Neural progenitor cell (in vitro differentiated cells): ENCODE measurements at regions not wholly inside any gene's neighbourhood (a gene's known extent, or its start where the extent isn't known, plus 50 kb on each side); places are given as distances from the start of the nearest gene placed in this dataset.

ENCODE experiments used
- EZH2 ChIP-seq: fragments of 200-600 bp; sonication (generic); IDR thresholded peaks from 2 replicates; pipeline ENCODE4 v1.6.1; 2017; ENCODE audit warnings: antibody characterized with exemption, mild to moderate bottlenecking, moderate library complexity
- TF ChIP-seq, protein P1 (sequence below): fragments of 200-600 bp; sonication (generic); IDR thresholded peaks from 2 replicates; pipeline ENCODE4 v1.5.1; 2017; ENCODE audit warnings: antibody characterized with exemption, mild to moderate bottlenecking

DNA sequence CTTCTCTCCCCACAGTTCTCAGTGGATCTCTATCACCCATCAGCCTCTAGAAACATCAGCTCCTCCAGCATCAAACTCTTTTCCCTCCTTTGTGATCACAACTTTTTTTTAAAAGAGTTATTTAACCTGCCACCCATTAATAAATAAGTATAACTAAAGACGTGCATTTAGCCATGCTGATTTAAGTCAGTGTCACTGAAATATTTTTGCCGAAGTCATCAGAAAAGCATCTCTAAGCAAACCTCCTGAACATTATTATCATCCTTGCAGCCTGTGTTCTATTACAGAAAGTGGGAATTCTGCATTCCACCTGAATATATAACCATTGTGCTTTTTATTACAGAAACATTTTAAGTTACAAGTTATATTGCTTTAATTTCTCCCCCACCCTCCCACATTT lies 106.2 kb upstream of the ARHGAP28 start:
- TF ChIP-seq, protein P1, sequence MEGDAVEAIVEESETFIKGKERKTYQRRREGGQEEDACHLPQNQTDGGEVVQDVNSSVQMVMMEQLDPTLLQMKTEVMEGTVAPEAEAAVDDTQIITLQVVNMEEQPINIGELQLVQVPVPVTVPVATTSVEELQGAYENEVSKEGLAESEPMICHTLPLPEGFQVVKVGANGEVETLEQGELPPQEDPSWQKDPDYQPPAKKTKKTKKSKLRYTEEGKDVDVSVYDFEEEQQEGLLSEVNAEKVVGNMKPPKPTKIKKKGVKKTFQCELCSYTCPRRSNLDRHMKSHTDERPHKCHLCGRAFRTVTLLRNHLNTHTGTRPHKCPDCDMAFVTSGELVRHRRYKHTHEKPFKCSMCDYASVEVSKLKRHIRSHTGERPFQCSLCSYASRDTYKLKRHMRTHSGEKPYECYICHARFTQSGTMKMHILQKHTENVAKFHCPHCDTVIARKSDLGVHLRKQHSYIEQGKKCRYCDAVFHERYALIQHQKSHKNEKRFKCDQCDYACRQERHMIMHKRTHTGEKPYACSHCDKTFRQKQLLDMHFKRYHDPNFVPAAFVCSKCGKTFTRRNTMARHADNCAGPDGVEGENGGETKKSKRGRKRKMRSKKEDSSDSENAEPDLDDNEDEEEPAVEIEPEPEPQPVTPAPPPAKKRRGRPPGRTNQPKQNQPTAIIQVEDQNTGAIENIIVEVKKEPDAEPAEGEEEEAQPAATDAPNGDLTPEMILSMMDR: no peak
- no peak for TF ChIP-seq EZH2
